H9 (cell line): ENCODE measurements at regions not wholly inside any gene's neighbourhood (a gene's known extent, or its start where the extent isn't known, plus 50 kb on each side); places are given as distances from the start of the nearest gene placed in this dataset.

ENCODE experiments used
- DNase-seq: peaks from one replicate; pipeline ENCODE4 v3.0.0-alpha.2; 2017
- H2AFZ ChIP-seq: one replicate; pipeline ENCODE4 v1.6.1; 2013; ENCODE audit warnings: mild to moderate bottlenecking, low read length, control low read depth, moderate library complexity
- H2AK5ac ChIP-seq: 2 replicates; pipeline ENCODE4 v1.6.1; 2013; ENCODE audit warnings: low read length, control low read depth, mixed read lengths; ENCODE audit not compliant: insufficient read length
- H2BK120ac ChIP-seq: one replicate; pipeline ENCODE4 v1.6.1; 2013; ENCODE audit warnings: low read depth, mild to moderate bottlenecking, low read length, control low read depth, inconsistent platforms; ENCODE audit not compliant: poor library complexity, severe bottlenecking
- H2BK12ac ChIP-seq: 2 replicates; pipeline ENCODE4 v1.6.1; 2013; ENCODE audit warnings: low read length, control low read depth, mixed read lengths, low read depth; ENCODE audit not compliant: insufficient read length
- H2BK15ac ChIP-seq: 2 replicates; pipeline ENCODE4 v1.6.1; 2013; ENCODE audit warnings: low read depth, low read length, control low read depth
- H2BK20ac ChIP-seq: one replicate; pipeline ENCODE4 v1.6.1; 2013; ENCODE audit warnings: low read depth, mild to moderate bottlenecking, low read length, control low read depth, inconsistent platforms; ENCODE audit not compliant: poor library complexity, severe bottlenecking
- H2BK5ac ChIP-seq: 2 replicates; pipeline ENCODE4 v1.6.1; 2013; ENCODE audit warnings: low read length, control low read depth, mixed read lengths; ENCODE audit not compliant: insufficient read length
- H3K14ac ChIP-seq: 2 replicates; pipeline ENCODE4 v1.6.1; 2013; ENCODE audit warnings: low read length, control low read depth; ENCODE audit not compliant: insufficient read depth
- H3K18ac ChIP-seq: 2 replicates; pipeline ENCODE4 v1.6.1; 2013; ENCODE audit warnings: low read depth, mild to moderate bottlenecking, mixed read lengths, low read length, control low read depth; ENCODE audit not compliant: insufficient read length
- H3K23ac ChIP-seq: 2 replicates; pipeline ENCODE4 v1.6.1; 2013; ENCODE audit warnings: low read length, control low read depth, mixed read lengths, low read depth; ENCODE audit not compliant: insufficient read length
- H3K23me2 ChIP-seq: 2 replicates; pipeline ENCODE4 v1.6.1; 2013; ENCODE audit warnings: low read depth, mild to moderate bottlenecking, mixed read lengths, low read length, control low read depth; ENCODE audit not compliant: insufficient read length, poor library complexity, severe bottlenecking
- H3K27ac ChIP-seq: 2 replicates; pipeline ENCODE4 v1.5.1; 2013; ENCODE audit warnings: low read length, control low read depth, mixed read lengths, low read depth; ENCODE audit not compliant: insufficient read length
- H3K27me3 ChIP-seq: 2 replicates; pipeline ENCODE4 v1.6.1; 2013; ENCODE audit warnings: low read length, control low read depth, inconsistent platforms; ENCODE audit not compliant: insufficient read depth
- H3K4ac ChIP-seq: 2 replicates; pipeline ENCODE4 v1.6.1; 2013; ENCODE audit warnings: low read depth, mild to moderate bottlenecking, control low read depth, inconsistent platforms, low read length, moderate library complexity
- H3K4me1 ChIP-seq: 2 replicates; pipeline ENCODE4 v1.6.1; 2013; ENCODE audit warnings: low read length, control low read depth, inconsistent platforms; ENCODE audit not compliant: insufficient read depth
- H3K4me2 ChIP-seq: 2 replicates; pipeline ENCODE4 v1.6.1; 2013; ENCODE audit warnings: low read length, control low read depth, mixed read lengths; ENCODE audit not compliant: insufficient read length, insufficient read depth
- H3K56ac ChIP-seq: 2 replicates; pipeline ENCODE4 v1.6.1; 2013; ENCODE audit warnings: low read depth, mild to moderate bottlenecking, mixed read lengths, low read length, control low read depth; ENCODE audit not compliant: insufficient read length
- H3K79me1 ChIP-seq: 2 replicates; pipeline ENCODE4 v1.6.1; 2013; ENCODE audit warnings: low read depth, mild to moderate bottlenecking, moderate library complexity, low read length, control low read depth, inconsistent platforms; ENCODE audit not compliant: insufficient read depth, poor library complexity, severe bottlenecking
- H3K79me2 ChIP-seq: 2 replicates; pipeline ENCODE4 v1.6.1; 2013; ENCODE audit warnings: low read length, control low read depth, inconsistent platforms; ENCODE audit not compliant: insufficient read depth
- H3K9ac ChIP-seq: 2 replicates; pipeline ENCODE4 v1.6.1; 2013; ENCODE audit warnings: low read length, control low read depth, mixed read lengths; ENCODE audit not compliant: insufficient read length; ENCODE audit errors: extremely low read depth
- H3K9me3 ChIP-seq: one replicate; pipeline ENCODE4 v1.6.1; 2013; ENCODE audit warnings: low read depth, low read length, inconsistent platforms; ENCODE audit not compliant: control insufficient read depth
- H3T11ph ChIP-seq: one replicate; pipeline ENCODE4 v1.6.1; 2013; ENCODE audit warnings: mild to moderate bottlenecking, low read length, control low read depth, inconsistent platforms
- H4K20me1 ChIP-seq: one replicate; pipeline ENCODE4 v1.6.1; 2013; ENCODE audit not compliant: control insufficient read depth, insufficient read length, insufficient read depth
- H4K5ac ChIP-seq: 2 replicates; pipeline ENCODE4 v1.6.1; 2013; ENCODE audit warnings: low read depth, mild to moderate bottlenecking, mixed read lengths, low read length, control low read depth; ENCODE audit not compliant: insufficient read length
- H4K8ac ChIP-seq: replicated peaks from 2 replicates; pipeline ENCODE4 v1.6.1; 2013; ENCODE audit warnings: low read length, control low read depth, mixed read lengths, low read depth; ENCODE audit not compliant: insufficient read length
- H4K91ac ChIP-seq: 2 replicates; pipeline ENCODE4 v1.6.1; 2013; ENCODE audit warnings: low read depth, mild to moderate bottlenecking, moderate library complexity, mixed read lengths, low read length, control low read depth; ENCODE audit not compliant: insufficient read length
- H3K27ac Mint-ChIP-seq, 3 experiments: 2 replicates in 2 of 3; 3 replicates in 1 of 3; pipeline ENCODE4 v1.8.0; 2020 to 2021; ENCODE audit warnings: mixed read lengths in 3 of 3, mild to moderate bottlenecking in 1 of 3, moderate library complexity in 1 of 3
- H3K27me3 Mint-ChIP-seq: 2 replicates; pipeline ENCODE4 v1.8.0; 2021; ENCODE audit warnings: low read depth, mild to moderate bottlenecking, moderate library complexity, mixed read lengths
- H3K36me3 Mint-ChIP-seq, 3 experiments: 2 replicates in 2 of 3; 3 replicates in 1 of 3; pipeline ENCODE4 v1.8.0; 2020 to 2021; ENCODE audit warnings: low read depth in 3 of 3, mixed read lengths in 3 of 3; ENCODE audit not compliant: insufficient read depth in 1 of 3
- H3K4me1 Mint-ChIP-seq, 2 experiments: 2 replicates each; pipeline ENCODE4 v1.8.0; 2020; ENCODE audit warnings: mixed read lengths in 2 of 2
- H3K4me3 Mint-ChIP-seq, 2 experiments: 2 replicates in 1 of 2; 3 replicates in 1 of 2; pipeline ENCODE4 v1.8.0; 2020 to 2021; ENCODE audit warnings: mild to moderate bottlenecking in 2 of 2, mixed read lengths in 2 of 2, moderate library complexity in 1 of 2
- H3K9me3 Mint-ChIP-seq, 2 experiments: 2 replicates in 1 of 2; 3 replicates in 1 of 2; pipeline ENCODE4 v1.8.0; 2020; ENCODE audit warnings: mild to moderate bottlenecking in 2 of 2, mixed read lengths in 2 of 2, moderate library complexity in 1 of 2
- WGBS: extraction: QIAGEN DNeasy Blood & Tissue Kit; methylation state at CpG from one replicate; pipeline ENCODE4 v1.1.7; 2013; ENCODE audit warnings: missing lambda C conversion rate, low lambda C conversion rate, mixed read lengths; ENCODE audit not compliant: insufficient read length; ENCODE audit errors: extremely low coverage; 5-methylcytosine and 5-hydroxymethylcytosine counted together
- TF ChIP-seq, protein P1 (sequence below): fragments of 200-600 bp; sonication (generic); conservative IDR thresholded peaks from 3 replicates; pipeline ENCODE4 v1.8.0; 2021; ENCODE audit warnings: antibody characterized with exemption, mild to moderate bottlenecking

- H4K5ac ChIP-seq = no peak overlapping the region
- H2BK20ac ChIP-seq = no peak overlapping the region
- H4K91ac ChIP-seq = no peak overlapping the region
- no peak overlapping the region for H2BK12ac ChIP-seq
- H4K8ac ChIP-seq = no peak overlapping the region
- H3K56ac ChIP-seq = no peak overlapping the region
- H3K4ac ChIP-seq = no peak overlapping the region
- no peak overlapping the region for H3K23ac ChIP-seq
- no peaks in the 10 kb centered on the region for H4K20me1 ChIP-seq
- Mint-ChIP-seq H3K9me3 (peaks cover 2 to 3% of the 10 kb centered on the region in 2 experiments; a peak in 1 of 5 replicates), H3K27me3 (no peaks in the 10 kb centered on the region), H3K4me3 (no peak overlapping the region), H3K4me1 (no peaks in the 10 kb centered on the region), H3K27ac (no peak overlapping the region), H3K36me3 (no peaks in the 10 kb centered on the region; a peak in 1 of 7 replicates)
- TF ChIP-seq, protein P1, sequence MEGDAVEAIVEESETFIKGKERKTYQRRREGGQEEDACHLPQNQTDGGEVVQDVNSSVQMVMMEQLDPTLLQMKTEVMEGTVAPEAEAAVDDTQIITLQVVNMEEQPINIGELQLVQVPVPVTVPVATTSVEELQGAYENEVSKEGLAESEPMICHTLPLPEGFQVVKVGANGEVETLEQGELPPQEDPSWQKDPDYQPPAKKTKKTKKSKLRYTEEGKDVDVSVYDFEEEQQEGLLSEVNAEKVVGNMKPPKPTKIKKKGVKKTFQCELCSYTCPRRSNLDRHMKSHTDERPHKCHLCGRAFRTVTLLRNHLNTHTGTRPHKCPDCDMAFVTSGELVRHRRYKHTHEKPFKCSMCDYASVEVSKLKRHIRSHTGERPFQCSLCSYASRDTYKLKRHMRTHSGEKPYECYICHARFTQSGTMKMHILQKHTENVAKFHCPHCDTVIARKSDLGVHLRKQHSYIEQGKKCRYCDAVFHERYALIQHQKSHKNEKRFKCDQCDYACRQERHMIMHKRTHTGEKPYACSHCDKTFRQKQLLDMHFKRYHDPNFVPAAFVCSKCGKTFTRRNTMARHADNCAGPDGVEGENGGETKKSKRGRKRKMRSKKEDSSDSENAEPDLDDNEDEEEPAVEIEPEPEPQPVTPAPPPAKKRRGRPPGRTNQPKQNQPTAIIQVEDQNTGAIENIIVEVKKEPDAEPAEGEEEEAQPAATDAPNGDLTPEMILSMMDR = no peak
- no peak overlapping the region for H3K18ac ChIP-seq
- no peak overlapping the region for H2AFZ ChIP-seq
- no peak overlapping the region for H2BK5ac ChIP-seq
- H3K14ac ChIP-seq = no peak overlapping the region
- no peak overlapping the region for H3T11ph ChIP-seq
- H2BK15ac ChIP-seq = no peak overlapping the region
- H3K9me3 ChIP-seq = no peaks in the 10 kb centered on the region
- H3K79me2 ChIP-seq = no peaks in the 10 kb centered on the region
- no peaks in the 10 kb centered on the region for H3K79me1 ChIP-seq
- H2BK120ac ChIP-seq = no peak overlapping the region
- H2AK5ac ChIP-seq = no peak overlapping the region
- no peaks in the 10 kb centered on the region for H3K23me2 ChIP-seq
- H3K27ac ChIP-seq = no peak overlapping the region
- H3K4me1 ChIP-seq = no peaks in the 10 kb centered on the region
- H3K4me2 ChIP-seq = no peak overlapping the region
- DNase-seq = no peak
- H3K27me3 ChIP-seq = no peaks in the 10 kb centered on the region
- no CpG with 5 or more reads among the region's 1 CpG for WGBS
- H3K9ac ChIP-seq = no peak overlapping the region
Measured at GRCh38 chr5:121315786-121316185, 535.9 kb upstream of the FTMT start.
